IPS-NIHi7 (cell line): ENCODE measurements at regions not wholly inside any gene's neighbourhood (a gene's known extent, or its start where the extent isn't known, plus 50 kb on each side); places are given as distances from the start of the nearest gene placed in this dataset.

ENCODE experiments used
- DNase-seq: peaks from one replicate; pipeline ENCODE4 v3.0.0; 2012; ENCODE audit warnings: mixed read lengths; ENCODE audit errors: extremely low spot score

DNA sequence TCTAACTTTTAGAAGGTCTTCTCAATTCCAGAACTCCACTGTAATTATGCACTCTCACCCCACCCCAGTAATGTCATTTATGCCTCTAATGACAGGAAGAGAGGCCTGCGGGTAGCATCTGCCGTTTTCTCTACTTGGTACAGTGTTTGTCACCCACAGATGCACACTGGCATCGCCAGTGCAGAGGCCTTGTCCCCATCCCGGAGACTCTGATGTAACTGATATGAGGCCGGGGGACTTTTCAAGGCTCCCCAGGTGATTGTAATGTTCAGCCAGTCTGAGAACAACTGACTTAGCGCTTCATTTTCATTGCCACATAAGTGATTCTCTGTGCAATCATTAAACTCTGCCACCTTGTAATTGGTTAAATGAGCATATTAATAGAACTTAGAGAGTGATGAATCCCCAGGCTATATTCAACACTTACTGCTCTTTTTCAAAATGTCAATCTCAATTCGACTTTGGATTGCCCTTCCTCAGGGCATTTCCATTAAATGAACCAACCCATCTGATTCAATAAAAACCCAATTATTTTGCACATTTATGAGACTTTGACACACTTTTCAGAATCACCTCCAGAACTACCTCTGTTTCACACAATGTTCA is 113.2 kb downstream of the HERPUD2 start:
- no peak for DNase-seq

DNA sequence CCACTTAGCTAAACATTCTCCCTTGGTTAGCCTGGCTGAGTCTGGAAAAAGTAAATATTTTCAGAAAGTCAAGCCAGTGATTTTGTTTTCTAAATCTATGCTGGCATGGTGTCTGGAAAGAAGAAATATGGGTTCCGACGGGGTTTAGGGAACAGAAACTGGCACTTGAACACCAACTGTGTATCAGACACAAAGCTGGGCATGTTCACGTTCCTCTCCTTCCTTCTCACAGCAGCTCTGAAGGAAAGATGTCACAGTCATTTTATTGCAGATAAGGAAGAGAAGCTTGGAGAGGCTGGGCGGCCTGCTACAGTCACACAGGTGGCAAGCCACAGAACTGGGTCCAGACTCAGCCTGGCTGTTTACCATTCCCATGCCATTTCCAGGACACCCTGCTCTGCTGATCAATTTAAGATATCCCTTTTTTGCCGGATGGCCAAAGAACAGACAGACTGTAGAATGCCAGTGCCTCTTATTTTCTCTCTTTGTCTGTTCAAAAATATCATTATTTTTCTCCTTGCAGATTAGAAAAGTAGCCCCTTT is 118.8 kb downstream of the HERPUD2 start:
- DNase-seq, result no peak

DNA sequence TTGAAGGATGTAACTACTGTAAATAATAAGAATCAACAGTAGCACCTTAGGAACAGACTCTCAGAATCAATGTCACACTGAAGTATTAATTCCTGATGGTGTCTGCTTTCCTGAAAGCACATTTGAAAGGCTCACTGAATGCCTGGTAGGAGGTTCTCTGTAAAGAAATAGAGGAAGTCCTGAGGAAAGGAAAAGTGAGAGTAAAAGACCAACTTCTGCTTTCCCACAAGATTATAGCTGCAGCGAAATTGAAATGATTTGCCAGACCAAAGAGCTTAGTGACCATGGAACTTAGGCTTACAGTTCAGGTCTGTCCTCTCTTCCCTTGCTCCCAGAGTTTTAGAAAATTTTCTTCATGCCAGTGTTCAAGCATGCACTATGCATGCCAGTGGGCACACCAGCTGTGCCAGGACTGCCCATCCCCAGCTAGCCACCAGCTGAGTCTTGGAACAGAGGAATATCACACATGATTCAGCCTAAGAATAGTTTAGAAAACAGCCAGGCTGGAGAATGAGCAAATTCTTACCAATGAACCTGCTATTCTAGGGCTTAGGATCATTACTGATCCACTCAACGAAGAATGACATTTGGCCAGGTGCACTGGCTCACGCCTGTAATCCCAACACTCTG is 123.2 kb downstream of the HERPUD2 start:
- DNase-seq, result no peak

DNA sequence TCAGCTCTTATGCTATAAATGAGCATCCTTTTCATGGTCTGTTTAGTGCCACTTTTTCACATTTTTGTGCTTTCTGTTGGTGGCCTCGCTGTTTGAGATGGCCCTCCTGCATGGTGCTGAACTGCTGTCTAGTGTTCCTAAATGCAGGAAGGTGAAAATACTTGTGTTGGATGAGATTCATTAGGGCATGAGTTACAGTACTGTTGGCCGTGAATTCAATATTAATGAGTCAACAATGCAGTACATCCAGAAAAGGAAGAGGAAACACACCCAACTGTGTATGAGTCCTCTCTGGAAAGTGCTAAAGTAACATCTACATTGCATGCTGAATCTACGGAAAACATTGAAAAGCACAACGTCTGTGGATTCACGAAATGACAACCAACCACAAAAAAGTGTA is 124.0 kb downstream of the HERPUD2 start:
- DNase-seq, result no peak

DNA sequence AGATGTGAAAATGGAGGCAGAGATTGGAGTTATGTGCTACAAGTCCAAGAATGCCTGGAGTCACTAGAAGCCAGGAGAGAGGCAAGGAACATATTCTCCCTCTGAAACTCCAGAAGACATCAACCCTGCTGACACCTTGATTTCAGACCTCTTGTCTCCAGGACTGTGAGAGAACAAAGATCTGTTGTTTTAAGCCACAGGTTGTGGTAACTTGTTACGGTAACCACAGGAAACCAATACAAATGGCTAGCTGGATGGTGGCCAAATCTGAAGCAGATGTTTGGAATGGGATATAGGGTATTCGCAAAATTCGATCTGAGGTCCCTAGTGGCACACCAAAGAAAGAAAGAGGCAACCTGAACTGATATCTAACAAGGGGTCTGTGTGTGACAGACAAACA is 129.0 kb downstream of the HERPUD2 start:
- DNase-seq, result no peak

DNA sequence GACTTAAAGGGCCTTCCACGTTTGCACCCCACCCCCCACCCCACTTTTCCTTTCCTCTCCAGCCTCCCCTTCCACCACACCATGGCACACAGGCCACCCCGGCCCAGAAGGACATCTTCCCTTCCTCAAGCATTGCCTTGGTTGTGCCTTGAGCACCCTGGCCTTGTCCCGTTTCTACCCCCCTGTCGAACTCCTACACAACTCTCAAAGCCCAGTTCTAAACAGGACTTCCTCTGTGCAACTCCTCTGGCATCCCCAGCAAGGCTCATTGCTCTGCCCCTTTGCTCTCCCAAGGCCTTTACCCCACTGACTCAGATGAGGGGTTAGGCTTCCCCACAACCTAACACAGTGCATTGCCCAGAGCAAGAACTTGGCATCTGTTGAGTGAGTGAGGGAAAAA is 136.1 kb downstream of the HERPUD2 start:
- DNase-seq, result no peak

DNA sequence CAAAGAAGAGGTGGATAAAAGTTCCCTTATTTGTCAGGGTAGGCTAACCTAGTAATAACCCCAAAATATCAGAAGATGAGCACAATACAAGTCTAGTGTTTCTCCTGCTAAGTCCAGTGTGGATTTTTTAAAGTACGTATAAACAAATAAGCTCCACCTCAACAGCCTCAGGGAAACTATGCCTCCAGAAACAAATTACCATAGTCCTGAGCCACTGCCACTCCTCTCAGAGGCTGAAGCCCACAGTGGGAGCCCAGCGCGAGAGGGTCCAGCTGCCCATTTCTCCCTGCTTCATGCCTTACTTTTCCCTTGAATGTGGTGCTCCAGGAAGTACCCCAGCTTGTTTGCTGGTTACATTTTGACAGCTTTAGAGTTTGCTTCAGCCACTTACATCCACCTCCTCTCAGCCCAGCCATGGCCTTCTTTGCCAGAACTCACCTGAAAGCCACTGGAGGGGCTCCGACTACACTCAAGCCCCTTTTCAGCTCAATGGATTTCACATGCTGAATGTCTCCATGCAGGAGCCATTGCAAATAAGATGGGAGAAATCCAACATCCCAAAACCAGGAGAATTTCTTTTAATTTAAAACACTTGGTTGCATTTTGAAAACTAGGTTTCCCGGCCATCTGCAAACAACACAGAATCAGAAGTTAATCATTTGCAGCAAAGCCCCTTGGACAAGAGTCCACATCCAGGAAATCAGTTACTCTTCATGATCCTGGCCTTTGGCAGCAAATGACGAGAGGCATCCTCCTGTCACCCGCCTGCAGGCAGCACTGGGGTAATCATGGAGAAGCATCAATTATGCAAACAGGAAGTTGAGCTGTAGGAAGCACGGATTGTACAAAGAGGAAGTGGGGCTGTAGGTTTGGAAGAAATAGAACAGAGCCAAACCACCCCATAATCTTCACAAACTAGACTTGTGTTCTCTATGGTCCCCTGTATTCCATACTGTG is 138.1 kb downstream of the HERPUD2 start:
- no peak for DNase-seq

DNA sequence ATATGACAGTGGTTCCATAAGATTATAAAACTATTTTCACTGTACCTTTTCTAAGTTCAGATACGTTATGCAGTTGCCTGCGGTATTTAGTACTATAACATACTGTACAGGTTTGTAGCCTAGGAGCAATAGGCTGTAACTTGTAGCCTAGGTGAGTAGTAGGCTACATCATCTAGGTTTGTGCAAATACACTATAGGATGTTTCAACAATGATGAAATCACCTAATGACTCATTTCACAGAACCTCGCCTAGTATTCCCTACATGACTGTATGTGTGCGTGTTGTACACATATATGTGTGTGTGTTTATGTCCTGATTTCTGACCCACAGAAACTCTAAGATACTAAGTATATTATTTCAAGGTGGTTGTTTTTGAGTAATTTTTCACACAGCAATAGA is 139.0 kb downstream of the HERPUD2 start:
- DNase-seq, result no peak

DNA sequence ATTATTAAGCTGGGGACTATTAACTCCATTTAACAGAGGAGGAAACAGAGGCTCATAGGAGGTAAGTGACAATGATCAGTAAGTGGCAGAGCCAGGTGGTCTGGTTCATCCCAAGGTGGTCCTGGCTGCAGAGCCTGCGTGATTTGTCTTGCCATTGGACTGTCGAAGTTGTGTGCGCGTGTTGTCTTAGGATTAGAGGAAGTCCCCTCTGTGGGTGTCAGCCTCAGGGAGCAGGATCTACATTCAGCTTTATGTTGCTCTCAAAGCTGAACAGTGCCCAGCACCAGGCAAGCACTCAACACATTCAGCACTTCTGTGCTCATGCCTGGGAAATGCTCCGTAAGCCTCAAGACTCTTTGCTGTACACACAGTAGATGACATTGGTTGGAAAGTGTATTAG is 139.5 kb downstream of the HERPUD2 start:
- no peak for DNase-seq

DNA sequence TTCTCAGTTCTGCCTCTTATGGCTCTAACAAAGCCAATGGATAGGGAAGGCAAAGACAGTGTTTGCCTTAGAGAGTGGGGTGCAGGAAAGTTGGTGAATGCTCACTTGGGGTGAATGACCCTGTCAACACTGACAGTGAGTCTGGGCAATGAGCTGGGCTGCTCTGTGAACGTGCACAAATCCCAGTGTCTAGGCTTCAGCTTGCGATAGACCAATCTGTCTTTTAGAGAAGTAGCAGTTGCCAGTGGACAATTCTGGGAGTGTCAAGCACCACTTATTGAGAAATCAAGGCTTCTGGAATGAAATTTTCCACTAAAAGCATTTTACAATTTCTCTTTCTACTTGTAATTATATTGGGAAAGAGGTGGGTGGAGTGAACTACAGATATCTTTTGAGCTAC is 141.4 kb downstream of the HERPUD2 start:
- DNase-seq, result no peak

DNA sequence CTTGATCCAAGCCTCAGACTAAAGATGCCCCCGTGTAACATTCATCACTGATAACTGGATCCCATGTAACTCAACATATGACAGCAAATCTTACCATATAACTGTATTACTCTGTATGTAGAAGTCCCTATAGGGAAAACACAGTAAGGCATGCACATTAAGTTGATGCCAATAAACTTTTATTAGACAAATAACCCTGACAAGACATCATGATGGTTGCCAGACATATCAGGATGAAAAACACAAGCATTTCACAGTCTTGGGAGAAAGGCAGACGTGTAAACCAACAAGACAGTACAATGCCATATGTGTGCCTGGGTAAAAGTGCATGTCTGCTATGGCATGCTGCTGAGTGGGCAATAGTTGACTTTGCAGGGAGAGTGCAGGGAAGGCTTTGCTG is 142.2 kb downstream of the HERPUD2 start:
- DNase-seq, result no peak

DNA sequence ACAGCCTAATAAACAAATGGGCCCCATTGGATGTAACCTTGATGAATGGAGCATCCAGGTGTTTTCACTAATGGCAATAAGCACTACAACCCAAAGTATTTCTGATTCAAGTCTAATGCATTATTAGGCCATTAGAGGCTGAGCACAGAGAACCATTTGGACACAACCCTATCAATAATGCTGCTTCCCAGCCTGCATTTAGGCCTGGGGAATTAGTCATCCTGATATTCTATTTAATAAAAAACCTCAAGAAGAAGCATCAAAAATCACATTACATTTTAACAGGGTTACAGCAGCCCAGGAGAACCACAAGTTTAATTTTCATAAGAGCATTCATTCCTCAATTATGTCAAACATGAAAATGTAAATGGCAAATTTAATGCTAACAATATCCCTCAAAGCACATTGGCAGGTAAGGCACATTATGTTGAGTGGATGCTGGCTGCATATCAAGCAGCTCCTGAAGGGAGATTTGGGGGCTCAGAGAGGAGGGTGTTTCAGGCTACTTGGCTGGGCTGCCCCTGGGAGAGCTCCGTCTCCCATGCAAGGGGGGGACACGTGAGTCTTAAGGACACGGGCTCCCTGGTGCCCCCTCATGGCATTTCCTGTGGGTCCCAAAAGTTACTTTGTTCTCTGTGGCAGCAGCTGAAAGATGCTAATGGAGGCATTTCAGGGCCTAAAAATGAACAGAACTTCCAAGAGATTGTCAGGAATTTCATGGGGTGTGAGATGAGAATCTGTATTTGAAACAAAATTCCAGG is 143.4 kb downstream of the HERPUD2 start:
- peak; percentile 23 for DNase-seq

DNA sequence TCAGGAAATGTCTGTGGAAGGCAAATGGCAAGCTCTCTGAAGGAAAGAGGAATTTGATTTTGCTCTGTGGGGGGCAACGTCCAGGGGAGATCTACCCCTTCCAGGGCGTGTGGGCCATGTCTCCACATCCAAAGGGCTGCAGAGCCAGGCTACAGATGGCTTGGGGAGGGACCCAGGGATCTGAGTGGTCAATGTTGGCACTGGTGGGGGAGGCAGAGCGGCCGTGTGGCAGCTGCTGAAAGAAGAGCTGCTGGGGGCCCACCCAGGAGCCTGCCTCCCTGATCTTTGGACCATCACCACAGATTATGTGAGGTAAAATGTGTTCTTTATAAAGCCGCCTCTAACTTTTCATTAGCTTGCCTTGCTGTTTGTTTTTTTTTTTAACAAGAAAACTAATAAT is 144.1 kb downstream of the HERPUD2 start:
- no peak for DNase-seq

DNA sequence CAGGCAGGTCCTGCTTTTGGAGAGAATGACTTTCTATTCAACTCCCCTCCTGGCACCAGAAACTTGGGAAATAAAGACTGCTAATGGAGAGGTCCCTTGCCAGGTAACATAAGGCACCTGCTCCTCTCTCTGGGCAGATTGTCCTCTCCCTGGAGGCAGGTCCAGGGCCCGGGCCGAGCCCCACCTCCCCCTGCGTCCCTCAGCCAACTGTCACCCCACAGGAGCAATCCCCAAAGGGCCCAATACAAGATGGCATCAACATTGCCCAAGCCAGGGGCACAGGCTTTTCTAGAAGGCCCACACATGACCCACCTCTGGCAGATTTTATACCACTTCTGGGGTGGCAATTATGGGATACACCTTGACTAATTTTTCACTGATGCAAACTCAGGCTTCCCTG is 145.2 kb downstream of the HERPUD2 start:
- DNase-seq, result no peak

DNA sequence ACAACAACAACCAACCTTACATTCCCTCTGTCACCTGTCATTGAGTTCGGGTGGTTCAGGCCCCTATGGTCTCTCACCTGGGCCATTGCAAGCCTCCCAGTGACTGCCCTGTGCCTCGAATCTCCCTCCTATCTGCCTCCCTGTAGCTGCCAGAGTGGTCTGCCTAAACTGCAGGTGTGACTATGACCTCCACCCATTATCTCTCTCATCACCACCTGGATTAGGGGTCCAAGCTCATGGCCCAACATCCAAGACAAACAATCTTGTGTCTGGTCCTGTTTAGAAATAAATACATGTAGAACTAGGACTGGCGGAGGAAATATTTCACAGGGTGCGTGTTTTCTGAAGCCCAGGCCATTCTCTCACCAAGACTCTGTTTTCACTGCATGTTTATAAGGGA is 146.6 kb downstream of the HERPUD2 start:
- DNase-seq, result no peak

DNA sequence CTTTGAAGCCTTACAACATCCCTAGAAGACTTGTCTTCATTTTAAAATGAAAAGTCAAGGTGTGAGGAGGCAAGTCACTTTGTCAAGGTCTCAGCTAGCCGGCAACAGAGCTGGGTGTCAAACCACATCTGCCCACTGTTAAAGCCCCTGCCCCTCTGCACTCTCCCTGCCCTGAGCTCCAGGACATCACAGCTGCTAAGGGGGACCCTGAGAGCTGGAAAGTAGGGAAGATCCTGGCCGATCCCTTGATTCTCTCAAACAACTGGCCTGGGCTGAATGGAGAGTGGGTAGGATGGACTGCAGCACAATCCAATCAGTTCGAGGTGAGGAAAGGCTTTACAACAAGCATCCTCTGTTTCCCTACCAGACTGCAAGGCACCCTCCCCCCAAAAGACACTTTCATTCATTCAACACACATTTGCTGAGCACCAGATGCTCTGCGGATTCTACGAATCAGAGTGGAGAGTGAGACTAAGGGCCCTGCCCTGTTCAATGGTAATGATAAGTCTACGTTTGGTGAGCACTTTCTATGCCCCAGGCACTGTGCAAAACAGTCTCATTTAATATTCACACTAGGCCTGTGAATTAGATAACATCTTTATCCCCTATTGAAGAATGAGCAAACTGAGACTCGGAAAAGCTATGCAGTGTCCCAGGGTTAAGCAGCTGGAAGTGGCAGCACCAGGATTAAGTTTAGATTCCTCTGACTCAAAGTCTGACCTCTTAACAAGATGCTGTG is 148.1 kb downstream of the HERPUD2 start:
- no peak for DNase-seq

DNA sequence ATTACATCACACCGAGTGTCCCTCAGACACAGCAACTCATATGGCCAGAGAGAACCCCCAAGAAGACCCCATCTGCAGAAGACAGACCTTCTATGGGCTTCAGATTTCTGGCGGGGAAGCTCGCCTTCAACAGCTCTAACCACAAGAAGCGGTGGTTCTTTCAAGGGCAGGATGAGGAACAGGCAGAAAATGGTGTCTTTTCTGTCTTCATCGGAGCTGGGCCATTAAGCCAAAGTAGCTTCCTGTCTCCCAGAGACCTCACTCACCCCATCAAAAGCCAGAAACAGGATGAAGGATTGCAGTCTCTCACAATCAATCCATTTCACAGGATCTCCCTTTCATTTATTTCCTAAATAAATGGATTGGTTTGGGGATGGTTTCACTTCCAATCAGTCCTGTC is 149.1 kb downstream of the HERPUD2 start:
- no peak for DNase-seq

DNA sequence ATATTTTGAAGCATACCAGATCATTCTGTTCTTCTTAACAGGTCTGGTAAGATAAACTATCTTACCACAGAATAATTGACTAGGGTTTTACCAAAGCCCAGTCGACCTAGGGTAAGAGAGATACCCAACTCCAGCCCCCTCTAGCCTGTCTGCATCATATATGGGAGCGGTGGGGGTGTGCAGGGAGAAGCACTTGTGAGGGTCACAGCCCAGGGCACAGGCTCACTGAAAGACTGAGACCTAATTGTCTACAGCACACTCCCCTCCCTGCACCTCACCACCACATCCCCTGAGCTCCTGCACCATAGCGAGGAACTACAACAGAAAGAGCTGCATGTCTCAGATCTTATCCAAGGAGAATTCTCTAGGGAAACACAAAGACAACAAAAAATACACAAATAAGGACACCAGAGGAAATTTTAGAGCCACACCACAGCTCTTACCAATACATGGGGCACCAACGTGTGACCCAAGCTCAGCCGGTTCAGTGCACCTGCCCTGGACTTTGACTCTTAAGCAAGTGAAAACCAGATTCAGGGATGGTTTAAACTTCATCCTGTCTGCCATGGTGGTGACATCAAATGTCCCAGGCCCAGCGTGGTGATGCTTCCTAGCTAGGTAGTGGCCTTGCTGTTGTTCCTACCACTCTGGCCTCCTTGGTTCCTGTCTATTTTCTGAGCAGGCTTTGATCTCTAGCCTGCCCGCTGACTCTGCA is 150.8 kb downstream of the HERPUD2 start:
- no peak for DNase-seq

DNA sequence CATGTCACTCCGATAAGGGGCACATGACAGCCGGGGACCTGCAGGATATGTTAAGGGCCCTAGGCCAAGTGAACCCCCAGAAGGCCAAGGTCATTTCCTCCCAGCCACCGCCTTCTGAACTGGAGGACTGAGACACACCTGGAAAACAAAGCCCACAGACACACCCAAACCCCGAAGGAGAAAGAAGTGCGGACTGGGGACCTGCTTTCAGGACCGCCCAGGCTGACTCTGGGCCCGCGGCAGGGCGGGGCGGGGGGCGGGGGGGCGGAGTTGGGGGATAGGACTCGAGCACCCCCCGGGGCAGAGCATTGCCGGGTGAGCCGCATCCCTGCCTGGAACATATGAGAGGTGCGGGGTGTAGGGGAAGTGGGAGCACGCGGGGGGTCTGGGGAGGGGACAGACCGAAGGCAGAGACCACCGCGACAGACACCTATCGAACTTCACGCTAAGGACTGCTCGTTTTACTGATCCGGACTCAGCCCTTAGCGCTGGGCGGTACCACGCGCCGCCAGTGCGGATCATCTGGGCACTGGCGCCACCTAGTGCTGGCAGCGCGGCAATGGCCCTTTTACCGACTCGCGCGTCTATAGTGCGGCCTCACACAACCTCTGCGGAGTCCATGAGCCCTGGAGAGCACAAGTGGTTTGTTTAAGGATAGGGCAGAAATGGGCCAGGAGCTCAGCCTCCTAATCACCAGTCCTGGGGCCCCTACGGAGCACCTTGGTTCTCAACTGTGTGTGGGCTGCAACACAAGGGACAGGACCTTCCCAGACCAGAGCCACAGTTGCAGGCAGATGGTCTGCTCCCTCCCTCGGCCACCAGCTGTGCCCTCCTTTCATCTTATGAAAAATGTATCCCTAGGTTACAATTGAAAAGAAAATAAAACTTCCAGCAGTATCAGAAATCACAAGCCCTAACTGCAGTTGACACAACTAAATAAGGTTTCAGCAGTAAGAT is 157.6 kb downstream of the HERPUD2 start:
- peak; percentile 93 for DNase-seq
